ENCODE measurements at regions not wholly inside any gene's neighbourhood (a gene's known extent, or its start where the extent isn't known, plus 50 kb on each side); places are given as distances from the start of the nearest gene placed in this dataset.

DNA sequence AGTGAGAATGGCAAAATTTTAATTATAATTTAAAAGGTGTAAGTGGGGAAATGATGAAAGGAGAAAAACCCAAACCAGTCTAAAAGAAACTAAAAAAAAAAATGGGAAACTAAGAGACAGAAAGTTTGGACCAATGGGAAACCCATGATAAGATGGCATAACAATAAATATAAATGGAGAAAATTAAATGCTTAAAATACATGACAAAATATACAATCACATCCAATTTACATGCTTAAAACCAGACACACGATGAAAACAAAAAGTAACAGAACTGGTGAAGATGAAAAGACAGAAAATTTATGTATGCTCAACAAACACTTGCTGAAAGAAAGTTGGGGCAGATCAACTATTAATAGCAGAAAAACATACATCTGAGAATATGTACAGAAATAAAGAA is 1471.1 kb downstream of the TBC1D22A start:
- TF ChIP-seq, protein P1, sequence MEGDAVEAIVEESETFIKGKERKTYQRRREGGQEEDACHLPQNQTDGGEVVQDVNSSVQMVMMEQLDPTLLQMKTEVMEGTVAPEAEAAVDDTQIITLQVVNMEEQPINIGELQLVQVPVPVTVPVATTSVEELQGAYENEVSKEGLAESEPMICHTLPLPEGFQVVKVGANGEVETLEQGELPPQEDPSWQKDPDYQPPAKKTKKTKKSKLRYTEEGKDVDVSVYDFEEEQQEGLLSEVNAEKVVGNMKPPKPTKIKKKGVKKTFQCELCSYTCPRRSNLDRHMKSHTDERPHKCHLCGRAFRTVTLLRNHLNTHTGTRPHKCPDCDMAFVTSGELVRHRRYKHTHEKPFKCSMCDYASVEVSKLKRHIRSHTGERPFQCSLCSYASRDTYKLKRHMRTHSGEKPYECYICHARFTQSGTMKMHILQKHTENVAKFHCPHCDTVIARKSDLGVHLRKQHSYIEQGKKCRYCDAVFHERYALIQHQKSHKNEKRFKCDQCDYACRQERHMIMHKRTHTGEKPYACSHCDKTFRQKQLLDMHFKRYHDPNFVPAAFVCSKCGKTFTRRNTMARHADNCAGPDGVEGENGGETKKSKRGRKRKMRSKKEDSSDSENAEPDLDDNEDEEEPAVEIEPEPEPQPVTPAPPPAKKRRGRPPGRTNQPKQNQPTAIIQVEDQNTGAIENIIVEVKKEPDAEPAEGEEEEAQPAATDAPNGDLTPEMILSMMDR (conservative IDR thresholded peaks at IDR 0.05) = no peak
- H3K4me1 Mint-ChIP-seq = no peaks in the 10 kb centered on the region
- H3K27ac Mint-ChIP-seq (ENCODE audit: unreplicated experiment) = no peak overlapping the region
- no peak for DNase-seq (ENCODE audit: low read depth, low spot score)
- peaks cover 9% of the 10 kb centered on the region for H3K27me3 Mint-ChIP-seq (ENCODE audit: low read depth)
- H3K4me3 Mint-ChIP-seq = no peak overlapping the region
- H3K9me3 Mint-ChIP-seq = peaks cover 11% of the 10 kb centered on the region
- peaks cover 4% of the 10 kb centered on the region for H3K36me3 Mint-ChIP-seq (ENCODE audit: low read depth)

DNA sequence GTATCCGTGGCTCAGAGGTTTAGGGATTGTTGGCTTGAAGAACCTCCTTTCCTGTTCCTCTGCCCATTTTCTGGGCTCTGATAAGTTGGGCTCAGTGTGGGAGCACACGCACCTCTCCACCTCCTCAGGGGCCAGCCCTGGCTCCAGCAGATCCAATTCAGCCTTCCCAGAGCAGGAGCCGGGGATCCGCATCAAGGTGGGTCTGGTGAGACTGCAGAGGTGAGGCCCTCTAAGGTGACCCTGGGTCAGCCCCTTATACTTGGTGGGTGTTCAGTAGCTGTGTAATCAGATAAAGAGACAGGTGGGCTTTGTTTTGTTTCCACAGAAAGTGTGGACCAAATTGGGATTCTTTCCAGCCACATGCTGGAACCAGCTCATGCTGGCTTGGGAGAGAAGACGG is 1466.0 kb downstream of the TBC1D22A start:
- Mint-ChIP-seq H3K27ac (ENCODE audit: unreplicated experiment) (no peak overlapping the region), H3K4me1 (no peaks in the 10 kb centered on the region), H3K27me3 (ENCODE audit: low read depth) (peaks cover 2% of the 10 kb centered on the region), H3K4me3 (no peak overlapping the region), H3K36me3 (ENCODE audit: low read depth) (peaks cover 4% of the 10 kb centered on the region), H3K9me3 (peaks cover 13% of the 10 kb centered on the region)
- TF ChIP-seq, protein P1 (conservative IDR thresholded peaks at IDR 0.05) = no peak
- DNase-seq (ENCODE audit: low read depth, low spot score) = no peak

DNA sequence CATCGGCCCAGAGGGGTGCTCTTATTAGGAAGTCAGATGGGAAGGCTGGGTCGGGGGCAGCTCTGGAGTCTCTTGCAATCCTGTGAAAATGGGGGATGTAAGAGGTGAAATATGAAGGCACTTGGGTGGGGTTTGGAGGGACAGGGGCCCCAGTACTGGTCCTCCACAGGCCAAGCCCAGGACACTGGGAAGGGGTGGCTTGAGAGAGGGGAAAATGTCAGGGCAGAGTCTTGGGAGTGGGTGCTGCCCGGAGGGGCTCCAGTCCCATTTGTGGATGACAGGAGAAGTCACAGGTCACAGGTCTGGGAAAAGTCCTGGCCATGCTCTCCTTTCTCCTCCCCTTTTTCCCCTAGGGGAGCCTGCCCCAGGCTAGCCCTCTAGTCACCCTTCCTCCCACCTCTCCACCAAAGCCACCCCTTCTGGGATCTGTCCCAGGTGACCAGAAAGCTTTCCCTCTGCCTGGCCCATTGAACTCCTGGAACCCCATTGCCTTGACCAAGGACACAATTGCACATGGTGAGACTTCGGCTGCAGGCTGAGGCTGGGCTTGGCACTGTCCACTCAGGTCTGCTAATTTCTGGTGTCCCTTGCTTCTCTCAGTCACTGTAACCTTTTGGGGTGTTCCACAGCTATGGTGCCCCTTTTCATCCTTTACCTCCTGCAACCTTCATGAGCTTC is 1465.0 kb downstream of the TBC1D22A start:
- Mint-ChIP-seq H3K9me3 (peaks cover 10% of the 10 kb centered on the region), H3K36me3 (ENCODE audit: low read depth) (peaks cover 1% of the 10 kb centered on the region), H3K4me3 (no peak overlapping the region), H3K27me3 (ENCODE audit: low read depth) (peaks cover 2% of the 10 kb centered on the region), H3K27ac (ENCODE audit: unreplicated experiment) (no peak overlapping the region), H3K4me1 (no peaks in the 10 kb centered on the region)
- no peak for DNase-seq (ENCODE audit: low read depth, low spot score)
- TF ChIP-seq, protein P1 (conservative IDR thresholded peaks at IDR 0.05) = no peak

DNA sequence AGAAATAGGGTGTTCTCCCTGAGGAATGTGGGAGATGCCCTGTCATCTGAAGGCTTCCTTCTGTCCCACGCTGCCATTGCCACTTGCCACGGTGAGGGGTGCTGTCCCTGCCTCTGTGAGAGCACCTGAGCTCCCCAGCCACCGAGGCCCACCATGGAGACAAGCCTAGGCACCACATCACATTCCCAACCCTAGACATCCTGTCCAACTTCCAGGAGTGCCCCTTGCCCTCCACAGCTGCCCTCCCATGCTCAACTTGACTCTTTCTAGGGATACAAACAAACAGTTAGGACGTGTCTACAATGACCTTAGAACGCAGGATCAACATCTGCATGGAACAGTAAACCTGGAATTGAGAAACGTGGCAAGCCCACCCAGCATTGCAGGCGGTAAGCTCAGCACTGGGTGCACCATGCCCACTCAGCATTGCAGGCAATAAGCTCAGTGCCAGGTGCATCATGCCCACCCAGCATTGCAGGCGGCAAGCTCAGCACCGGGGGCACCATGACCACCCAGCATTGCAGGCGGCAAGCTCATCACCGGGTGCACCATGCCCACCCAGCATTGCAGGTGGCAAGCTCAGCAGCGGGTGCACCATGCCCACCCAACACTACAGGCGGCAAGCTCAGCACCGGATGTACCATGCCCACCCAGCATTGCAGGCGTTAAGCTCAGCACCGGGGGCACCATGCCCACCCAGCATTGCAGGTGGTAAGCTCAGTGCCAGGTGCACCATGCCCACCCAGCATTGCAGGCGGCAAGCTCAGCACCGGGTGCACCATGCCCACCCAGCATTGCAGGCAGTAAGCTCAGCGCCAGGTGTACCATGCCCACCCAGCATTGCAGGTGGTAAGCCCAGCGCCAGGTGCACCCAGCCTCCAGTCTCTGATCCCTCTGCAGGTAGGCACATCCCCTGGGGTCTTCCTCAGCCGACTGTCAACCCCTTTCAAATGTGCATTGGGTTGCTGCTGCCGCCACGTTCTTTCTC is 1463.9 kb downstream of the TBC1D22A start:
- Mint-ChIP-seq H3K36me3 (ENCODE audit: low read depth) (no peaks in the 10 kb centered on the region), H3K27me3 (ENCODE audit: low read depth) (peaks cover 6% of the 10 kb centered on the region), H3K9me3 (peaks cover 5% of the 10 kb centered on the region), H3K4me3 (no peak overlapping the region), H3K4me1 (no peaks in the 10 kb centered on the region), H3K27ac (ENCODE audit: unreplicated experiment) (no peak overlapping the region)
- TF ChIP-seq, protein P1 (conservative IDR thresholded peaks at IDR 0.05) = no peak
- no peak for DNase-seq (ENCODE audit: low read depth, low spot score)

DNA sequence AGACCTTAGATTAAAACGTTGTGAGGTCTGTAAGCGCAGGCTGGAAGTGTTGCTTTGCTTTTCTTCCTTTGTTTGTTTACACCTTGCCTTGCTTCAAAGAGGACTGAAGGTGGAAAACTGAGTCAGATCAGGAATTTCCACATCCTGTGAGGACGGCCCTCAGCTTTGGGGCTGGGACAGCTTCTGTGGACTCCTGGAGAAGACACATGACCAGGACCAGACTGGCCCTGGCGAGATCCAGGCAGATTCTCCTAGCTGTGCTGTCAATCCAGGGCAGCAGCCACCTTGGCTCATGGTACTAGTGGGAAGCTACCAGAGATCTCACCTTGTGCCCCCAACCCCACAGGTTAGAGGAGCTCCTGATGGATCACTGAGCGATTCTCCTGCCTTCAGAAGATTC is 1461.9 kb downstream of the TBC1D22A start:
- Mint-ChIP-seq H3K4me3 (no peak overlapping the region), H3K36me3 (ENCODE audit: low read depth) (no peaks in the 10 kb centered on the region), H3K27me3 (ENCODE audit: low read depth) (peaks cover 8% of the 10 kb centered on the region), H3K4me1 (no peaks in the 10 kb centered on the region), H3K27ac (ENCODE audit: unreplicated experiment) (no peak overlapping the region), H3K9me3 (peaks cover 13% of the 10 kb centered on the region)
- DNase-seq (ENCODE audit: low read depth, low spot score) = no peak
- TF ChIP-seq, protein P1 (conservative IDR thresholded peaks at IDR 0.05) = no peak

All from neural crest cell (in vitro differentiated cells).